Smooth muscle cell (in vitro differentiated cells): ENCODE measurements at regions not wholly inside any gene's neighbourhood (a gene's known extent, or its start where the extent isn't known, plus 50 kb on each side); places are given as distances from the start of the nearest gene placed in this dataset.

Source experiments
- DNase-seq: peaks from one replicate; lab custom pipeline; 2025; ENCODE audit not compliant: unreplicated experiment; lab: John Stamatoyannopoulos, UW
- H2AFZ ChIP-seq: fragments of 200-600 bp; sonication (generic); 2 replicates; pipeline ENCODE4 v1.6.0; 2016; ENCODE audit warnings: antibody characterized with exemption, low read depth, mild to moderate bottlenecking
- H3F3A ChIP-seq: fragments of 200-600 bp; sonication (generic); 2 replicates; pipeline ENCODE4 v1.6.0; 2017; ENCODE audit warnings: antibody characterized with exemption, low read depth
- H3K27ac ChIP-seq: fragments of 200-600 bp; sonication (generic); 2 replicates; pipeline ENCODE4 v1.5.1; 2016; ENCODE audit warnings: low read depth, mild to moderate bottlenecking
- H3K27me3 ChIP-seq: fragments of 200-600 bp; sonication (generic); 2 replicates; pipeline ENCODE4 v1.6.1; 2016; ENCODE audit warnings: low read depth, mild to moderate bottlenecking
- H3K36me3 ChIP-seq: fragments of 200-600 bp; sonication (generic); 2 replicates; pipeline ENCODE4 v1.5.1; 2016; ENCODE audit warnings: low read depth
- H3K4me1 ChIP-seq: fragments of 200-600 bp; sonication (generic); 2 replicates; pipeline ENCODE4 v1.5.1; 2016; ENCODE audit warnings: low read depth
- H3K4me2 ChIP-seq: fragments of 200-600 bp; sonication (generic); 2 replicates; pipeline ENCODE4 v1.6.0; 2016; ENCODE audit warnings: mild to moderate bottlenecking
- H3K4me3 ChIP-seq: fragments of 200-600 bp; sonication (generic); 2 replicates; pipeline ENCODE4 v1.5.1; 2016; ENCODE audit warnings: mild to moderate bottlenecking
- H3K79me2 ChIP-seq: fragments of 200-600 bp; sonication (generic); 2 replicates; pipeline ENCODE4 v1.6.0; 2016; ENCODE audit warnings: low read depth, mild to moderate bottlenecking
- H3K9ac ChIP-seq: fragments of 200-600 bp; sonication (generic); 2 replicates; pipeline ENCODE4 v1.6.0; 2016; ENCODE audit warnings: low read depth
- H3K9me3 ChIP-seq: fragments of 200-600 bp; sonication (generic); replicated peaks from 2 replicates; pipeline ENCODE4 v1.5.1; 2016; ENCODE audit warnings: low read depth
- H4K20me1 ChIP-seq: fragments of 200-600 bp; sonication (generic); 2 replicates; pipeline ENCODE4 v1.6.0; 2016; ENCODE audit warnings: low read depth
- WGBS: methylation state at CpG from one replicate; pipeline ENCODE4 v1.1.7; 2016; ENCODE audit warnings: low lambda C conversion rate; 5-methylcytosine and 5-hydroxymethylcytosine counted together
- TF ChIP-seq, protein P1 (sequence below): fragments of 200-600 bp; sonication (generic); IDR thresholded peaks from 2 replicates; pipeline ENCODE4 v1.5.1; 2017; ENCODE audit warnings: borderline replicate concordance, mild to moderate bottlenecking, antibody characterized with exemption; ENCODE audit not compliant: insufficient read depth, poor library complexity, severe bottlenecking

DNA sequence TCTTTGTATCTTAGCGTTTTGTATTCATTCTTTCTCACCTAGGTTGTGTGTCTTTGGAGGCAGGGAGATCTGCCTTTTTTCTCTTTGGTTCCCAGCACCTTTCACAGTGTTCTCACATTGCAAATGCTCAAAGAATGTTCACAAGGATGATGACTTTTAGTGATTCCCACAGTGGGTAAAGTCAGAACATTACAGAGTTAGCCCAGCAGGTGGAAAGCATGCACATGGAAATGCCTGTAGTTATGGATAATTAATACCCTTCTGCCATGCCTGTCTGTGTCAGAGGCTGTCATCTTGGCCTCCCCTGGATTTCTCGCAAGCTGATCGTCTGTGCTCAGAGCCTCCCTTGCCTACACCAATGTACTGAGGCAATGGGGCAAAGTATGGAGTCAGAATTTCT is 458.9 kb downstream of the LMO4 start:
- no peak for DNase-seq
- Histone ChIP-seq H3K27me3 (no peaks in the 10 kb centered on the region), H3F3A (peaks cover 9% of the 10 kb centered on the region), H2AFZ (no peak overlapping the region), H4K20me1 (no peaks in the 10 kb centered on the region), H3K9ac (no peak overlapping the region), H3K27ac (no peak overlapping the region), H3K36me3 (no peaks in the 10 kb centered on the region), H3K79me2 (no peaks in the 10 kb centered on the region), H3K4me1 (no peaks in the 10 kb centered on the region), H3K4me2 (peak overlapping the region; percentile 43), H3K4me3 (no peak overlapping the region), H3K9me3 (no peaks in the 10 kb centered on the region)
- WGBS, result 21% methylated on average over 3 of the region's 3 CpGs
- TF ChIP-seq, protein P1, sequence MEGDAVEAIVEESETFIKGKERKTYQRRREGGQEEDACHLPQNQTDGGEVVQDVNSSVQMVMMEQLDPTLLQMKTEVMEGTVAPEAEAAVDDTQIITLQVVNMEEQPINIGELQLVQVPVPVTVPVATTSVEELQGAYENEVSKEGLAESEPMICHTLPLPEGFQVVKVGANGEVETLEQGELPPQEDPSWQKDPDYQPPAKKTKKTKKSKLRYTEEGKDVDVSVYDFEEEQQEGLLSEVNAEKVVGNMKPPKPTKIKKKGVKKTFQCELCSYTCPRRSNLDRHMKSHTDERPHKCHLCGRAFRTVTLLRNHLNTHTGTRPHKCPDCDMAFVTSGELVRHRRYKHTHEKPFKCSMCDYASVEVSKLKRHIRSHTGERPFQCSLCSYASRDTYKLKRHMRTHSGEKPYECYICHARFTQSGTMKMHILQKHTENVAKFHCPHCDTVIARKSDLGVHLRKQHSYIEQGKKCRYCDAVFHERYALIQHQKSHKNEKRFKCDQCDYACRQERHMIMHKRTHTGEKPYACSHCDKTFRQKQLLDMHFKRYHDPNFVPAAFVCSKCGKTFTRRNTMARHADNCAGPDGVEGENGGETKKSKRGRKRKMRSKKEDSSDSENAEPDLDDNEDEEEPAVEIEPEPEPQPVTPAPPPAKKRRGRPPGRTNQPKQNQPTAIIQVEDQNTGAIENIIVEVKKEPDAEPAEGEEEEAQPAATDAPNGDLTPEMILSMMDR, result peak; percentile 24

DNA sequence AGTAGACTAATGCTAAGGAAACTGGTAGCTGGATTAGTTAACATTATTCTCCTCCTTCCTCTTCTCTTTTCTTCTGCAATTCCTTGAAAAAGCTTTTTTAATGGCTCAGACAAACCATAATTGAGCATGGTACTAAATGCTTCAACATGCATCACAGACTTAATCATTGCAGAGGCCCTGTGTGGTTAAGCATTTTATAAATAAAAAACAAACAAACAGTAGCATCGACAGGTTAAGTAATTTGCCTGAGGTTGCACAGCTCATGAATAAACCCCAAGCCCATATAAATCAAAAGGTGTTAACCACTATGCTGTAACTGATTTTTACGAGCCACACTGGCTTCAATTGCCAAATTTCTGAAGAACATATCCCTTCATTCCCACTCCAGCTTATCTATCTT is 462.1 kb downstream of the LMO4 start:
- no peak overlapping the region for H2AFZ ChIP-seq
- H3K79me2 ChIP-seq, result no peaks in the 10 kb centered on the region
- 66% methylated on average over 2 of the region's 2 CpGs for WGBS
- no peaks in the 10 kb centered on the region for H3K36me3 ChIP-seq
- H3K9me3 ChIP-seq, result no peaks in the 10 kb centered on the region
- no peaks in the 10 kb centered on the region for H4K20me1 ChIP-seq
- no peaks in the 10 kb centered on the region for H3K27me3 ChIP-seq
- no peaks in the 10 kb centered on the region for H3K4me1 ChIP-seq
- no peak overlapping the region for H3K4me2 ChIP-seq
- TF ChIP-seq, protein P1, result no peak
- DNase-seq, result no peak
- H3F3A ChIP-seq, result peaks cover 9% of the 10 kb centered on the region
- H3K4me3 ChIP-seq, result no peak overlapping the region
- no peak overlapping the region for H3K27ac ChIP-seq
- no peak overlapping the region for H3K9ac ChIP-seq

DNA sequence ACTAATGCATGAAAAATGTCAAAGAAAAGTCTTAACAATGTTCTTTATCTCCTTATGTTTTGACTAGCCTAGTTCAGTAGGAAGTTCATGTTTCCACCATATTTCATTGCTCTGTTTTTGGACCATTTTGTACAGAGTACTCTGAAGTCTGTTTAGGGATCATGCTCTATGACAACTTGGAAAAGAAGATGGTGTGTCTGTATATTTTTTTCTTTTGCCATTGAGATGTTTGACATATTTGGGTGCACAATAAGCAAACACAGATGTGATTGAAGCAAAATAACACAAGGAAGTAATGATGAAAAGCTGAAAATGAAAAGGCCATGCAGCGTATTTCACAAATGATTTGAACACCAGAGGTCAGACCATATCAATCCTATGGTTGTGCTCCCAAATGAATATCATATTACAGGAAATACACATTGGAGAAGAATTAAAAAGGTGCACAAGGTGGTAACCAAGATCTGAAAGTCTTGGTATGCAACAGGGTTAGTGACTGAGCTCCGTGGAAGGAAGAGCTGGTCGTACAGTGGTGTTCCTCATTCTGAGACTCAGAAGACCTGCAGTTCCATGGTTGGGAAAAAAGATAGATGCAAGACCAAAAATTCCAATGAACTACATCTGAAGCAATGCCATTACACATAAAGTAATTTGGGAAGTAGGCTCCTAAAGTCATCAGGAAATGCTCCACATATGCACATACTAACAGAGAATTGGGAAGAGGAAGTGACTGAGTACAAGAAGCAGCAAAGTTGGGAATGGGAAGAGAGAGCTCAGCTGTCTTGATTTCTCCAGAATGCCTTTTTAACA is 463.5 kb downstream of the LMO4 start:
- H3K9me3 ChIP-seq, result no peaks in the 10 kb centered on the region
- no peak overlapping the region for H3K4me2 ChIP-seq
- H3K4me3 ChIP-seq, result no peak overlapping the region
- no peak overlapping the region for H3K27ac ChIP-seq
- no peaks in the 10 kb centered on the region for H3K27me3 ChIP-seq
- DNase-seq, result no peak
- H3K9ac ChIP-seq, result no peak overlapping the region
- 95% methylated on average over 3 of the region's 3 CpGs for WGBS
- TF ChIP-seq, protein P1, result no peak
- no peak overlapping the region for H2AFZ ChIP-seq
- no peaks in the 10 kb centered on the region for H3K79me2 ChIP-seq
- no peaks in the 10 kb centered on the region for H3K36me3 ChIP-seq
- no peaks in the 10 kb centered on the region for H4K20me1 ChIP-seq
- H3F3A ChIP-seq, result peaks cover 4% of the 10 kb centered on the region
- no peaks in the 10 kb centered on the region for H3K4me1 ChIP-seq
